ENCODE measurements at regions not wholly inside any gene's neighbourhood (a gene's known extent, or its start where the extent isn't known, plus 50 kb on each side); places are given as distances from the start of the nearest gene placed in this dataset.

DNA sequence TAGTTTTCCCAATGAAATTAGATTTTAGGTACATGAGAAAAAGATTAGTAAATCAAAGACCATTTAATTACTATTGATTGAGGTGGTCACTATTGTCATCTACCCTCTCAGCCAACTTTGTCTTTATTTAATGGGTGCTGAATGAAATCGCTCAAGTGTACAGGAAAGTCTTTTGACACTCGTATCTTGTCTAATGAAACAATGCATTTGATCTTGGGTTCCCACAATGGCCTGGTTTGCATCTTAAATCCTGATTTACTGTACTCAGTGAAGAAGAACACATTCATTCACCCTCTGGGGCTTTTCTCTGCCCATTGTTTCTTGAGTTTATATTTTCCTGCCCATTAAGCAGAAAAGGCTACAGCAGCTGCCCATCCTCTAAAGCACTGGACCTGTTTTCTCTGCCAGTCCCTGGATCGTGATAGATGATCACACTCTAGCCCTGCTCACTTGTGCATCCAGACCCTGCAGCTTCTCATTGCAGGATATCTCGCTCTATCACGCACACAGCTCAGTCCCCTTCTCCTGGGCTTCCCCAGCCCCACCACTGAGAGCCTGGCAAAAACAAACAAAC is 1369.3 kb downstream of the AACS start:
- DNase-seq (ENCODE audit: low spot score) (no peak), ATAC-seq (no peak)
- Mint-ChIP-seq H3K9me3 (peaks cover 89% of the 10 kb centered on the region), H3K4me3 (no peak overlapping the region), H3K4me1 (no peaks in the 10 kb centered on the region), H3K27me3 (ENCODE audit: low read depth) (peaks cover 13% of the 10 kb centered on the region), H3K36me3 (peaks cover 72% of the 10 kb centered on the region), H3K27ac (no peak overlapping the region)
- POLR2A ChIA-PET, result no interaction called here
- CTCF ChIA-PET, result no interaction called here
- no peak for TF ChIP-seq NR3C1 (CRISPR knock-in tag; conservative IDR thresholded peaks at IDR 0.05; ENCODE audit: low read depth)
- TF ChIP-seq CREM (CRISPR knock-in tag; IDR thresholded peaks at IDR 0.05), result no peak
- TF ChIP-seq, protein P1, sequence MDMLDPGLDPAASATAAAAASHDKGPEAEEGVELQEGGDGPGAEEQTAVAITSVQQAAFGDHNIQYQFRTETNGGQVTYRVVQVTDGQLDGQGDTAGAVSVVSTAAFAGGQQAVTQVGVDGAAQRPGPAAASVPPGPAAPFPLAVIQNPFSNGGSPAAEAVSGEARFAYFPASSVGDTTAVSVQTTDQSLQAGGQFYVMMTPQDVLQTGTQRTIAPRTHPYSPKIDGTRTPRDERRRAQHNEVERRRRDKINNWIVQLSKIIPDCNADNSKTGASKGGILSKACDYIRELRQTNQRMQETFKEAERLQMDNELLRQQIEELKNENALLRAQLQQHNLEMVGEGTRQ (CRISPR knock-in tag; IDR thresholded peaks at IDR 0.05), result no peak
- TF ChIP-seq, protein P2, sequence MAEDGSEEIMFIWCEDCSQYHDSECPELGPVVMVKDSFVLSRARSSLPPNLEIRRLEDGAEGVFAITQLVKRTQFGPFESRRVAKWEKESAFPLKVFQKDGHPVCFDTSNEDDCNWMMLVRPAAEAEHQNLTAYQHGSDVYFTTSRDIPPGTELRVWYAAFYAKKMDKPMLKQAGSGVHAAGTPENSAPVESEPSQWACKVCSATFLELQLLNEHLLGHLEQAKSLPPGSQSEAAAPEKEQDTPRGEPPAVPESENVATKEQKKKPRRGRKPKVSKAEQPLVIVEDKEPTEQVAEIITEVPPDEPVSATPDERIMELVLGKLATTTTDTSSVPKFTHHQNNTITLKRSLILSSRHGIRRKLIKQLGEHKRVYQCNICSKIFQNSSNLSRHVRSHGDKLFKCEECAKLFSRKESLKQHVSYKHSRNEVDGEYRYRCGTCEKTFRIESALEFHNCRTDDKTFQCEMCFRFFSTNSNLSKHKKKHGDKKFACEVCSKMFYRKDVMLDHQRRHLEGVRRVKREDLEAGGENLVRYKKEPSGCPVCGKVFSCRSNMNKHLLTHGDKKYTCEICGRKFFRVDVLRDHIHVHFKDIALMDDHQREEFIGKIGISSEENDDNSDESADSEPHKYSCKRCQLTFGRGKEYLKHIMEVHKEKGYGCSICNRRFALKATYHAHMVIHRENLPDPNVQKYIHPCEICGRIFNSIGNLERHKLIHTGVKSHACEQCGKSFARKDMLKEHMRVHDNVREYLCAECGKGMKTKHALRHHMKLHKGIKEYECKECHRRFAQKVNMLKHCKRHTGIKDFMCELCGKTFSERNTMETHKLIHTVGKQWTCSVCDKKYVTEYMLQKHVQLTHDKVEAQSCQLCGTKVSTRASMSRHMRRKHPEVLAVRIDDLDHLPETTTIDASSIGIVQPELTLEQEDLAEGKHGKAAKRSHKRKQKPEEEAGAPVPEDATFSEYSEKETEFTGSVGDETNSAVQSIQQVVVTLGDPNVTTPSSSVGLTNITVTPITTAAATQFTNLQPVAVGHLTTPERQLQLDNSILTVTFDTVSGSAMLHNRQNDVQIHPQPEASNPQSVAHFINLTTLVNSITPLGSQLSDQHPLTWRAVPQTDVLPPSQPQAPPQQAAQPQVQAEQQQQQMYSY (CRISPR knock-in tag; IDR thresholded peaks at IDR 0.05), result no peak
- no peak for TF ChIP-seq NFYB (CRISPR knock-in tag; conservative IDR thresholded peaks at IDR 0.05; ENCODE audit: low read depth)
- no peak for TF ChIP-seq FOXK1 (CRISPR knock-in tag; IDR thresholded peaks at IDR 0.05)
- no peak for TF ChIP-seq ATF1 (CRISPR knock-in tag; IDR thresholded peaks at IDR 0.05)
- no peak for TF ChIP-seq PREB (CRISPR knock-in tag; IDR thresholded peaks at IDR 0.05; ENCODE audit: borderline replicate concordance)
- no peak for TF ChIP-seq MYBL2 (CRISPR knock-in tag; IDR thresholded peaks at IDR 0.05)
- TF ChIP-seq FOXJ3 (CRISPR knock-in tag; IDR thresholded peaks at IDR 0.05; ENCODE audit: borderline replicate concordance), result no peak

DNA sequence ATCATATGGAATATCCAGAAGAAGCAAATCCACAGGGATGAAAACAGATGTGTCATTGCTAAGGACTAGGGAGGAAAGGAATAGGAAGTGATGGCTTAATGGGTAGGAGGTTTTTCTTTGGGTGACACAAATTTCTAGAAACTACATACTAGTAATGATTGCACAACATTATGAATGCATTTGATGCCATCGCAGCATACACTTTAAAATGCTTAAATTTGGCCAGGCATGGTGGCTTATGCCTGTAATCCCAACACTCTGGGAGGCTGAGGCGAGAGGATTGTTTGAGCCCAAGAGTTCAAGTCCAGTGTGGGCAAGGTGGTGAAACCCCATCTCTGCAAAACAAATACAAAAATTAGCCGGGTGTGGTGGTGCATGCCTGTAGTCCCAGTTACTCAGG is 1370.8 kb downstream of the AACS start:
- no peak for TF ChIP-seq TCF7 (CRISPR knock-in tag; IDR thresholded peaks at IDR 0.05; ENCODE audit: low read depth)
- no peak for TF ChIP-seq ZNF317 (CRISPR knock-in tag; IDR thresholded peaks at IDR 0.05; ENCODE audit: borderline replicate concordance, low read depth)
- TF ChIP-seq ZNF423 (CRISPR knock-in tag; IDR thresholded peaks at IDR 0.05), result no peak
- TF ChIP-seq ZNF219 (CRISPR knock-in tag; IDR thresholded peaks at IDR 0.05; ENCODE audit: borderline replicate concordance), result no peak
- TF ChIP-seq FOXP1 (CRISPR knock-in tag; IDR thresholded peaks at IDR 0.05; ENCODE audit: borderline replicate concordance), result no peak
- ATAC-seq (no peak), DNase-seq (ENCODE audit: low spot score) (no peak)
- H3K36me3 Mint-ChIP-seq, result peaks cover 77% of the 10 kb centered on the region
- H3K4me1 Mint-ChIP-seq, result no peaks in the 10 kb centered on the region
- H3K27me3 Mint-ChIP-seq (ENCODE audit: low read depth), result peaks cover 11% of the 10 kb centered on the region
- H3K27ac Mint-ChIP-seq, result no peak overlapping the region
- H3K4me3 Mint-ChIP-seq, result no peak overlapping the region
- ChIA-PET CTCF (no interaction called here), POLR2A (no interaction called here)
- H3K9me3 Mint-ChIP-seq, result peaks cover 88% of the 10 kb centered on the region

- H3K27ac Mint-ChIP-seq, result no peak overlapping the region
- ChIA-PET POLR2A (no interaction called here), CTCF (no interaction called here)
- H3K9me3 Mint-ChIP-seq, result peaks cover 80% of the 10 kb centered on the region
- ATAC-seq, result no peak
- peaks cover 12% of the 10 kb centered on the region for H3K27me3 Mint-ChIP-seq (ENCODE audit: low read depth)
- no peak for TF ChIP-seq SMAD4 (CRISPR knock-in tag; IDR thresholded peaks at IDR 0.05)
- no peak overlapping the region for H3K4me3 Mint-ChIP-seq
- DNase-seq (ENCODE audit: low spot score), result no peak
- no peaks in the 10 kb centered on the region for H3K4me1 Mint-ChIP-seq
- peaks cover 73% of the 10 kb centered on the region for H3K36me3 Mint-ChIP-seq
Measured at GRCh38 chr12:126437934-126438333, 1372.7 kb downstream of the AACS start.
